ENCODE measurements at regions not wholly inside any gene's neighbourhood (a gene's known extent, or its start where the extent isn't known, plus 50 kb on each side); places are given as distances from the start of the nearest gene placed in this dataset.
"Not testable (repeated sequence)": the region's sequence is repeated elsewhere in the genome, so short reads cannot be mapped to it uniquely, and the experiment has no call there.

DNA sequence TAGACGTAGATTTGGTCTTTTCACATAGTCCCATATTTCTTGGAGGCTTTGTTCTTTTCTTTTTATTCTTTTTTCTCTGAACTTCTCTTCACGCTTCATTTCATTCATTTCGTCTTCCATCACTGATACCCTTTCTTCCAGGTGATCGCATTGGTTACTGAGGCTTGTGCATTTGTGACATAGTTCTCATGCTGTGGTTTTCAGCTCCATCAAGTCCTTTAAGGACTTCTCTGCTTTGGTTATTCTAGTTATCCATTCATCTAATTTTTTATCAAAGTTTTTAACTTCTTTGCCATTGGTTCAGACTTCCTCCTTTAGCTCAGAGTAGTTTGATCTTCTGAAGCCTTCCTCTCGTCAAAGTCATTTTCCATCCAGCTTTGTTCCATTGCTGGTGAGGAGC is 125.8 kb downstream of the PRL start:
- H2BK20ac ChIP-seq (ENCODE audit: low read depth, low read length); CTCF ChIA-PET; H3K4me2 ChIP-seq (ENCODE audit: low read depth, low read length); H3K27me3 ChIP-seq (ENCODE audit: control insufficient read depth, insufficient read depth, low read length); POLR2A ChIA-PET (ENCODE audit: unreplicated experiment); H3K36me3 ChIP-seq (ENCODE audit: control insufficient read depth, insufficient read depth, low read length); H3K27ac ChIP-seq (ENCODE audit: insufficient read depth, low read length); H2BK120ac ChIP-seq (ENCODE audit: low read depth, low read length); H3K9me1 ChIP-seq (ENCODE audit: insufficient read depth, low read length); H3K4me3 ChIP-seq (ENCODE audit: insufficient read depth, low read depth, low read length); dilution Hi-C loops (cut with HindIII; ENCODE audit: low sequenced_read_pairs, unreplicated experiment); H3K9ac ChIP-seq (ENCODE audit: low read depth, low read length); H3K18ac ChIP-seq (ENCODE audit: low read depth, low read length); H3K56ac ChIP-seq (ENCODE audit: extremely low read depth, insufficient read depth, low read length); DNase-seq; H4K5ac ChIP-seq (ENCODE audit: low read depth, low read length); H3K23ac ChIP-seq (ENCODE audit: low read depth, low read length); H3K4ac ChIP-seq (ENCODE audit: low read depth, low read length); in situ Hi-C loops (cut with MboI; ENCODE audit: low sequenced_read_pairs); H3K14ac ChIP-seq (replicated peaks; ENCODE audit: low read depth, low read length); H2AK9ac ChIP-seq (replicated peaks; ENCODE audit: low read depth, low read length, poor library complexity); H2BK5ac ChIP-seq (ENCODE audit: low read depth, low read length, poor library complexity, severe bottlenecking); H2AFZ ChIP-seq (replicated peaks; ENCODE audit: low read length, poor library complexity); H3K4me1 ChIP-seq (ENCODE audit: control insufficient read depth, insufficient read depth, low read length); intact Hi-C loops (cut with micrococcal nuclease); ATAC-seq (ENCODE audit: low read depth); H2BK15ac ChIP-seq (ENCODE audit: low read depth, low read length); H4K20me1 ChIP-seq (ENCODE audit: insufficient read depth, low read length); BruUV-seq (replicated peaks); H3K79me1 ChIP-seq (ENCODE audit: low read depth in 1 of 2, low read length in 2 of 2); H2AK5ac ChIP-seq (ENCODE audit: low read depth, low read length); H4K91ac ChIP-seq (ENCODE audit: insufficient read depth, low read depth, low read length); H4K8ac ChIP-seq (ENCODE audit: low read depth in 2 of 2, low read length in 2 of 2): not testable (repeated sequence)
- peaks cover 20% of the 10 kb centered on the region for H3K9me3 ChIP-seq (ENCODE audit: control insufficient read depth, insufficient read depth, low read length)
- no CpG with 5 or more reads among the region's 5 CpGs for WGBS, 2 experiments (ENCODE audit: extremely low coverage in 2 of 2, insufficient read length in 1 of 2)

DNA sequence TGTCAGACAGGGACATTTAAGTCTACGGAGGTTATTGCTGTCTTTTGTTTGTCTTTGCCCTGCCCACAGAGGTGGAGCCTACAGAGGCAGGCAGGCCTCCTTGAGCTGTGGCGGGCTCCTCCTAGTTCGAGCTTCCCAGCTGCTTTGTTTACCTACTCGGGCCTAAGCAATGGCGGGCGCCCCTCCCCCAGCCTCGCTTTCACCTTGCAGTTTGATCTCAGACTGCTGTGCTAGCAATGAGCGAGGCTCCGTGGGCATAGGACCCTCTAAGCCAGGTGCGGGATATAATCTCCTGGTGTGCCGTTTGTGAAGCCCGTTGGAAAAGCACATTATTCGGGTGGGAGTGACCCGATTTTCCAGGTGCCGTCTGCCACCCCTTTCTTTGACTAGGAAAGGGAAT is 125.0 kb downstream of the PRL start:
- H3K18ac ChIP-seq (ENCODE audit: low read depth, low read length); POLR2A ChIA-PET (ENCODE audit: unreplicated experiment); H2AK9ac ChIP-seq (replicated peaks; ENCODE audit: low read depth, low read length, poor library complexity); H3K56ac ChIP-seq (ENCODE audit: extremely low read depth, insufficient read depth, low read length); H3K23ac ChIP-seq (ENCODE audit: low read depth, low read length); H3K27ac ChIP-seq (ENCODE audit: insufficient read depth, low read length); intact Hi-C loops (cut with micrococcal nuclease); dilution Hi-C loops (cut with HindIII; ENCODE audit: low sequenced_read_pairs, unreplicated experiment); BruUV-seq (replicated peaks); H3K14ac ChIP-seq (replicated peaks; ENCODE audit: low read depth, low read length); H4K8ac ChIP-seq (ENCODE audit: low read depth in 2 of 2, low read length in 2 of 2); CTCF ChIA-PET; H2BK120ac ChIP-seq (ENCODE audit: low read depth, low read length); H3K36me3 ChIP-seq (ENCODE audit: control insufficient read depth, insufficient read depth, low read length); H3K4me2 ChIP-seq (ENCODE audit: low read depth, low read length); H3K27me3 ChIP-seq (ENCODE audit: control insufficient read depth, insufficient read depth, low read length); H3K9ac ChIP-seq (ENCODE audit: low read depth, low read length); H2AK5ac ChIP-seq (ENCODE audit: low read depth, low read length); in situ Hi-C loops (cut with MboI; ENCODE audit: low sequenced_read_pairs); H3K4me3 ChIP-seq (ENCODE audit: insufficient read depth, low read depth, low read length); H2BK15ac ChIP-seq (ENCODE audit: low read depth, low read length); H3K9me1 ChIP-seq (ENCODE audit: insufficient read depth, low read length); H4K20me1 ChIP-seq (ENCODE audit: insufficient read depth, low read length); ATAC-seq (ENCODE audit: low read depth); H2BK20ac ChIP-seq (ENCODE audit: low read depth, low read length); H4K5ac ChIP-seq (ENCODE audit: low read depth, low read length); H4K91ac ChIP-seq (ENCODE audit: insufficient read depth, low read depth, low read length); H2AFZ ChIP-seq (replicated peaks; ENCODE audit: low read length, poor library complexity); H2BK5ac ChIP-seq (ENCODE audit: low read depth, low read length, poor library complexity, severe bottlenecking); DNase-seq; H3K4me1 ChIP-seq (ENCODE audit: control insufficient read depth, insufficient read depth, low read length); H3K79me1 ChIP-seq (ENCODE audit: low read depth in 1 of 2, low read length in 2 of 2); H3K4ac ChIP-seq (ENCODE audit: low read depth, low read length): not testable (repeated sequence)
- WGBS, 2 experiments (ENCODE audit: extremely low coverage in 2 of 2, insufficient read length in 1 of 2): 96% methylated on average over 4 of the region's 15 CpGs; no CpG with 5 or more reads in 1 of the 2 experiments
- H3K9me3 ChIP-seq (ENCODE audit: control insufficient read depth, insufficient read depth, low read length): peaks cover 20% of the 10 kb centered on the region
